ENCODE measurements at regions not wholly inside any gene's neighbourhood (a gene's known extent, or its start where the extent isn't known, plus 50 kb on each side); places are given as distances from the start of the nearest gene placed in this dataset.

DNA sequence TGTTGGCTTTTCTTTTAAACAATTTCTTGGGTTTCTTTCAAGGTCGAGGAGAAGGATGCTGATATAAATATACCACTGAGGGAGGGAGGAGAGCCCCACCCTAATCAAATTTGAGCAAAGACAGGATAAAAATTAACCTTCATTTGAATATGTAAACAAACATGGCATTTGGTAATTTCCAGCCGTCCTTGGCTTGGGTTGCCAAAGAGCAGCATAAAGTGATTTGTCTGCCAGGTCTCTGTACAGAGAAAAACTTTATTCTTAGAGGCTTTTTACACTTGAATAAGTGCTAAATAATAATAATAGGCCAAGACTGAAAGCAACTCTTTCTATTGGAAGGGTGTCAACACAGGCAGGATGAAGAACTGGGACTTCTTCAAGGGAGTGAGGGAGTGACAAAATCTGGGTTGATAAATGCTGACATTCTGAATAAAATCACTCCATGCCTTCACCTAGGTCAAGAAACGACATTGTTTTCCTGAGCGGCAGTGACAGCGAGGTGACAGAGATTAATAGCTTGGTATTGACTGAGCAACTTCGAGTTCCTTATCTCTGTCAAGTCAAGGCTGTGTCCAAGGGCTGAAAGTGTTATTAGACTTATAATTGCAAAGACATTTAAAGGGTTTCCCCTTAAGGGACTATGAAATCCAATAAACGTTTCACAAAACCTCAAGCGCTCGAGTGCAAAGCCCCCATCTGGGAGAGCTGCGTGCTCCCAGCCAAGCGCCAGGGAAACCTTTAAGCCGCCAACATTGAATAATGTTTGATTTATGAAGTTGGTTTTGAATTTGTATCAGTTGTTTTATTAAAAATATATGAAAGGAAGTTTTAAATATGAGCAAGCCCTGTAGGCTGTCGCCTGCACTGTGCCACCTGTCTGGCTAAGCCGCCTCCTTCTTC is 269.5 kb upstream of the N4BP1 start:
- TF ChIP-seq EP300 (IDR thresholded peaks at IDR 0.05) (no peak), POLR2A (IDR thresholded peaks at IDR 0.05) (no peak)

Data from suprapubic skin (tissue), 2 donors.